ENCODE measurements at regions not wholly inside any gene's neighbourhood (a gene's known extent, or its start where the extent isn't known, plus 50 kb on each side); places are given as distances from the start of the nearest gene placed in this dataset.

DNA sequence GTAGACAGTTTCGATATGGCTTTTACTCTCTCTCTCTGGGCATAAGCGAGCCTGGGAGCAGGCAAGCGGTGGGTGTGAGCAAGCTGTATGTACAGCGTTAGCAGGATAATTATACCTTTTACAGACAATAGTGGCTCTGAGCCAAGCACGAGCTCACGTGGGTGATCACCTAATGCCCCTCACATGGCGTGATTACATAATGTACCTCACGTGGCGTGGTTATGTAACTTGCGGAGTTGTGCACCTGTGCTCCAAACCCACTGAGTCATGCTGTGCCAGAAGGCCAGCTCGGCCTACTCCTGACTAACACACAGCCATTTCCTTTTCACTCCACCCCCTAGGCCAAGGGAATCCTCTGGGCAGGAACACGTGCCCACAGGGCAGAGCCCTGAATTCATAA is 797.2 kb downstream of the EFNA5 start:
- Histone ChIP-seq H3K4me2 (ENCODE audit: control insufficient read depth, extremely low read depth, insufficient read depth, low read depth, low read length) (no peak overlapping the region), H2AFZ (ENCODE audit: control insufficient read depth, low read length) (no peak overlapping the region), H3K4me1 (ENCODE audit: control insufficient read depth, extremely low read depth, insufficient read depth, low read length) (no peaks in the 10 kb centered on the region), H3K79me2 (ENCODE audit: control insufficient read depth, insufficient read depth, low read length) (no peaks in the 10 kb centered on the region), H3K27me3 (ENCODE audit: control insufficient read depth, extremely low read depth, insufficient read depth, low read length) (no peaks in the 10 kb centered on the region), H3K9me3 (ENCODE audit: control insufficient read depth, low read depth, low read length) (no peaks in the 10 kb centered on the region), H3K9me1 (ENCODE audit: control insufficient read depth, extremely low read depth, insufficient read depth, low read length) (no peaks in the 10 kb centered on the region), H4K20me1 (ENCODE audit: control insufficient read depth, extremely low read depth, insufficient read depth, low read length) (no peaks in the 10 kb centered on the region), H3K36me3 (ENCODE audit: control insufficient read depth in 2 of 2, extremely low read depth in 1 of 2, insufficient read depth in 2 of 2, low read length in 2 of 2) (no peaks in the 10 kb centered on the region), H3K9ac (ENCODE audit: control insufficient read depth, extremely low read depth, insufficient read depth, low read length) (no peak overlapping the region), H3K4me3 (ENCODE audit: control insufficient read depth in 2 of 3, extremely low read depth in 1 of 3, insufficient read depth in 2 of 3, low read depth in 1 of 3, low read length in 3 of 3) (no peak overlapping the region), H3K27ac (ENCODE audit: control insufficient read depth, insufficient read depth, low read length) (no peak overlapping the region)
- no peak for FAIRE-seq
- no peak for TF ChIP-seq EZH2 (IDR thresholded peaks at IDR 0.05; ENCODE audit: low read length)
- TF ChIP-seq, protein P1, sequence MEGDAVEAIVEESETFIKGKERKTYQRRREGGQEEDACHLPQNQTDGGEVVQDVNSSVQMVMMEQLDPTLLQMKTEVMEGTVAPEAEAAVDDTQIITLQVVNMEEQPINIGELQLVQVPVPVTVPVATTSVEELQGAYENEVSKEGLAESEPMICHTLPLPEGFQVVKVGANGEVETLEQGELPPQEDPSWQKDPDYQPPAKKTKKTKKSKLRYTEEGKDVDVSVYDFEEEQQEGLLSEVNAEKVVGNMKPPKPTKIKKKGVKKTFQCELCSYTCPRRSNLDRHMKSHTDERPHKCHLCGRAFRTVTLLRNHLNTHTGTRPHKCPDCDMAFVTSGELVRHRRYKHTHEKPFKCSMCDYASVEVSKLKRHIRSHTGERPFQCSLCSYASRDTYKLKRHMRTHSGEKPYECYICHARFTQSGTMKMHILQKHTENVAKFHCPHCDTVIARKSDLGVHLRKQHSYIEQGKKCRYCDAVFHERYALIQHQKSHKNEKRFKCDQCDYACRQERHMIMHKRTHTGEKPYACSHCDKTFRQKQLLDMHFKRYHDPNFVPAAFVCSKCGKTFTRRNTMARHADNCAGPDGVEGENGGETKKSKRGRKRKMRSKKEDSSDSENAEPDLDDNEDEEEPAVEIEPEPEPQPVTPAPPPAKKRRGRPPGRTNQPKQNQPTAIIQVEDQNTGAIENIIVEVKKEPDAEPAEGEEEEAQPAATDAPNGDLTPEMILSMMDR (optimal IDR thresholded peaks at IDR 0.05 in 1 of 3, IDR thresholded peaks at IDR 0.05 in 1 of 3, conservative IDR thresholded peaks at IDR 0.05 in 1 of 3; ENCODE audit: extremely low read depth in 1 of 3, insufficient read depth in 2 of 3, low read length in 3 of 3) = no peak
- no peak for DNase-seq (ENCODE audit: low read depth, low spot score)
- dilution Hi-C loops (cut with MboI; ENCODE audit: extremely low pct_ligation_motif_present, low sequenced_read_pairs) = no loop called here

DNA sequence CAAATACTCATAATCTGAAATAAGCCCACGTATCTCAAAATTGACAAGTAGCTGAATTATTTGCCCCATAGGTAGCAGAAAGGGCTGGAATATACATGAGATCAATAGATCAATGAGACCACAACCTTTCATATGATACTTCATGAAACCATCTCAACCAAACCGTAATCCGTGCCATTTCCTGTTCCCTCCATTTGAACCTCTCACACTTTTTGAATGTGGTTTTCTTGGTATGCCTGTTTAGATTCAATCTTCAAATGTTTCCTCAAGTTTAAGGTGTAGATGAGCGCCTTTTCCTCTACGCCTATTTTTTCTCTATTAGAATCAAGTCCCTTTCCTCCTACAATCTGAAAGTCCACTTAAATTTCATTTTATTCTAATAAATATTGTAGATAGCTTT is 805.5 kb downstream of the EFNA5 start:
- dilution Hi-C loops (cut with MboI; ENCODE audit: extremely low pct_ligation_motif_present, low sequenced_read_pairs) = no loop called here
- FAIRE-seq (peak; percentile 52), DNase-seq (ENCODE audit: low read depth, low spot score) (no peak)
- Histone ChIP-seq H3K4me3 (ENCODE audit: control insufficient read depth in 2 of 3, extremely low read depth in 1 of 3, insufficient read depth in 2 of 3, low read depth in 1 of 3, low read length in 3 of 3) (no peak overlapping the region), H3K36me3 (ENCODE audit: control insufficient read depth in 2 of 2, extremely low read depth in 1 of 2, insufficient read depth in 2 of 2, low read length in 2 of 2) (no peaks in the 10 kb centered on the region), H3K9me3 (ENCODE audit: control insufficient read depth, low read depth, low read length) (no peaks in the 10 kb centered on the region), H3K4me1 (ENCODE audit: control insufficient read depth, extremely low read depth, insufficient read depth, low read length) (no peaks in the 10 kb centered on the region), H3K4me2 (ENCODE audit: control insufficient read depth, extremely low read depth, insufficient read depth, low read depth, low read length) (no peak overlapping the region), H3K79me2 (ENCODE audit: control insufficient read depth, insufficient read depth, low read length) (no peaks in the 10 kb centered on the region), H4K20me1 (ENCODE audit: control insufficient read depth, extremely low read depth, insufficient read depth, low read length) (no peaks in the 10 kb centered on the region), H3K27me3 (ENCODE audit: control insufficient read depth, extremely low read depth, insufficient read depth, low read length) (no peaks in the 10 kb centered on the region), H3K9me1 (ENCODE audit: control insufficient read depth, extremely low read depth, insufficient read depth, low read length) (no peaks in the 10 kb centered on the region), H3K27ac (ENCODE audit: control insufficient read depth, insufficient read depth, low read length) (no peak overlapping the region), H2AFZ (ENCODE audit: control insufficient read depth, low read length) (no peak overlapping the region), H3K9ac (ENCODE audit: control insufficient read depth, extremely low read depth, insufficient read depth, low read length) (no peak overlapping the region)
- TF ChIP-seq, protein P1 (optimal IDR thresholded peaks at IDR 0.05 in 1 of 3, IDR thresholded peaks at IDR 0.05 in 1 of 3, conservative IDR thresholded peaks at IDR 0.05 in 1 of 3; ENCODE audit: extremely low read depth in 1 of 3, insufficient read depth in 2 of 3, low read length in 3 of 3) = no peak
- no peak for TF ChIP-seq EZH2 (IDR thresholded peaks at IDR 0.05; ENCODE audit: low read length)
